GM18861 (cell line): ENCODE measurements at regions not wholly inside any gene's neighbourhood (a gene's known extent, or its start where the extent isn't known, plus 50 kb on each side); places are given as distances from the start of the nearest gene placed in this dataset.
"Not testable (repeated sequence)": the region's sequence is repeated elsewhere in the genome, so short reads cannot be mapped to it uniquely, and the experiment has no call there.

Source experiments
- ATAC-seq: cut with Tn5 transposase; IDR thresholded peaks from one replicate; pipeline ENCODE4 v1.9.1; 2021; ENCODE audit not compliant: unreplicated experiment

DNA sequence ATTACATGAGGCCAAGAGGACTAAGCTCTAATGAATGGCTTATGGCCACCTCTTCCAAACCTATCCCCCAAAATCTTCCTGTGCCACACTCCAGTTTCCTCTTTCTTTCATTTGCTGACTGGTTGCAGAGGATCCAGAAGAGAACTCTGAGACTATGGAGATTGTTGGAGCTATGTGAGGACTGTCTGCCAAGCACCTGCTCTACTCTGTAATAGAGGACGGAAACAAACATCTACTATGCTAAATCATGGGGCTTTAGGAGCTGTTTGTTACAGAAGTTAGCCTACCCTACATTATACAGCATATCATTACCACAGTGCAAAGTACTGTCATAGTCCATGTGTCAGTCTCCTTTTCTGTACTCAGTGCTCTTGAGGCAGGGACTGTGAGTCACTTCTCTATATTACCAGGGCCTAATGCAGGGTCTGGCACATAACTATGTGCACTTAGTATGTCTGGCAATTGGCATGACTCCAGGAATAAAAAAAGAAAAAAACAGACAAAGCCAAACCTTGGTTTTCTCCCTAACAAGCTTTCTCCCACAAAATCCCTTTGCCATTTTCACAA, 95.1 kb downstream of the RPAP3 start:
- no peak for ATAC-seq

DNA sequence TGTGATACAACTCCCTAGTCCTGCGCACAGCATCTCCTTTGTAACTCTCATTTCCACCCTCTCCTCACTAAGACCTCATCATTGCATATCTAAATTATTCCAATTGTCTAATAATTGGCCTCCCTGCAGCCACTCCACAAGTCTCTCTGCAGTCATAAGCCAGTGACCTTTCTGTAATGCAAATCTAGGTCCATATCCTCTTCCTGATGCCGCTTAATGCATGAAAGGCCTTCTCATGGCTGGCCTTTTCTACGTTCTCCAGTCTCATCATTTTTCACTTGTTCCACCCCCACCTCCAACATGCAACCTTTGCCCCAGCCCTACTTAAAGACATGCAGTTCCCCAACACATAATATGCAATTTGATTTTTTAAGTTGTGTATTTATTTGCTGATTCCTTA, 96.0 kb downstream of the RPAP3 start:
- no peak for ATAC-seq

DNA sequence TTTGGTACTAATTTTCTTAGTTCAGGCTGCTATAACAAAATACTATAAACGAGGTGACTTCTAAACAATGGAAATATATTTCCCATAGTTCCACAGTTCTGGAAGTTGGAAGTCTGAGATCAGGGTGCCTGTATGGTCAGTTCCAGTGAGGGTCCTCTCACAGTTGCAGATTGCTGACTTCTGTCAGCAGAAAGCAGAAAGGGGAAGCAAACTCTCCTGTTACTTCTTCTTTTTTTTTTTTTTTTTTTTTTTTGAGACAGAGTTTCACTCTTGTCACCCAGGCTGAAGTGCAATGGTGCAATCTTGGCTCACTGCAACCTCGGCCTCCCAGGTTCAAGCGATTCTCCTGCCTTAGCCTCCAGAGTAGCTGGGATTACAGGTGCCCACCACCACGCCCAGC, 97.2 kb downstream of the RPAP3 start:
- not testable (repeated sequence) for ATAC-seq

DNA sequence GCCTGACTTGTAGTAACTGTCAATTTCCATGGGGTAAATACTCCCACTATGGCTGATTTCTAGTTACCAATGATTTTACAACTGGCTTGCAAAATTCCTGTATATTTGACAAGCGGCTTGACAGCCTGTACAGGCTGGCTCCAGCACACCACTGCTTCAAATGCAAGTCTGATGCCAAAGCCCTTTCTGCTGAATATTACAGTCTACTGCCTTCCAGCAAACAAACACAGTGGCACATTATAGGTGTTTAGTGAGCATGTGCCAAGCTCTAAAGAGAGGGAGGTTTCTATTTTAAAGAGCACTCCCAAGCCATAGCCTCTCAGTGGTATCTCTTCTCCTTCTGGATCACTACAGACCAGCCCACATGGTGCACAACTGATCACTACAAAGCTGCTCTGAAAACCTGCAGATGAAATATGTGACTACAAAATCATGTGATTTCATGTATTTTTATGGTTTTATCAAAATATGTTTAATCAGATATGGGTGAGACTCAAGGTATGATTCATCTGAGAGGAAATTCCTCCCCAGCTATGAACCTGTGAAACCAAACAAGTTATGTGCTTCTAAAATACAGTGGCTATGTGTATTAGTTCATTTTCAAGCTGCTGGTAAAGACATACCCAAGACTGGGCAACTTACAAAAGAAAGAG, 101.5 kb downstream of the RPAP3 start:
- ATAC-seq = no peak

DNA sequence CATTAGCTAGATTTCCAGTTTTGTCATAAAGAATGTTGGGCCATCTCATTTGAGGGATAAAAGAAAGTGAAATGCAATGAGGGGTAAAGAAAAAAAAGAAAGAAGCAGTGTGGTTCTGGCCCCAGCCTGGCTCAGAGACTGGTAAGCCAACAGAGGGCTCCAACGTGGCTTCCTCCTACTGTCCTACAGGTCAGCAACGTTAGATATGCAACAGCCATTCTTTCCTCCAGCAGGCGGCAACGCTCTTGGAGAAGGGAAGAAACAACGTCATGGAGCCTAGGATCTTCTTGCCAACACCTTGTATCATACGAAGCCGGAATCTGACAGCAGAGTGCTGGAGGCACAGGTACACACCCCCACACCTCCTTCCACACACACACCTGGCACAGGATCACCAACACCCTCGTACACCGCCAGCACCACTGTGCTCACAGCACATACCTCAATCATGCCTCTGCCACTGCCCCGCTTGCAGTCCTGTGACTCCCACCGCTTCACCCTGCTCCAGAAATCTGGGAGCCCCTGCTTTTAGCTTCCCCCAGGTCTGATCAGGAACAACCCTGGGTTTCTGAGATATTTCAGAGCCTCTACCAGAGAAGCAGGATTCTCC, 102.8 kb downstream of the RPAP3 start:
- ATAC-seq = no peak

DNA sequence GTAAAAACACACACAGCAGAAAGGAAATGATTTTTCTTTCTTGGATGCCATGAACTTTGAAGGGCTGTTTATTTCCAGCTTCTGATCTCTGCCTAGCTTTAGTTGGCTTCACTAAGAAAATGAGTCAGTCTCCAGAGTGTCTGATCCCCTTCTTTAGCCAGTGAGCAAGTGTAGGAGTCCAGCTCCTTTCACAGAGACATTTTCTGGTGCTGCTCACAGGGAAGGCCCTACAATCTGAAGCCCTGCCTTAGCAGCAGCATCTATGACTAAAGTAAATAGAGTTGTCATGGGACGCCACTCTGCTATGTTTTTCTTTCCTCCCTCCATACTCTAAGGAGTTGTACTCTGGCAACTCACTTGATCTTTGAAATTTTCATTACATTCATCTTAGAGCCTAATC, 103.5 kb downstream of the RPAP3 start:
- ATAC-seq = no peak

DNA sequence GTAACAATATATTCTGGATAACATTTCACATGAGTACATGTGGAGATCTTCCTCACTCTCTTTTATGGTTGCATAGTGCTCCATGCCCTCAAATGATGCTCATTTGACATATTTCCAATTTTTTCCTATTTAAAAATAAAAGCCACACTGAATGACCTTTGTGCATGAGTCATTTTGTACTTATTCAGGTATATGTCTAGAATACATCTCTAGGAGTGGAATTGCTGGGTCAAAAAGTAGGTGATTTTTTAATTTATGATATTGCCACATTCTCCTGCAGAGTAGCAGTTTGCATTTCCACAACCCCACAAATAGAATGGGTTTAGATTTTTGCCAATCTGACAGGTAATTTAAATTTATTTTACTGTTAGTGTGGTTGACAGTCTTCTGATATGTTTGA, 104.8 kb downstream of the RPAP3 start:
- ATAC-seq = no peak

DNA sequence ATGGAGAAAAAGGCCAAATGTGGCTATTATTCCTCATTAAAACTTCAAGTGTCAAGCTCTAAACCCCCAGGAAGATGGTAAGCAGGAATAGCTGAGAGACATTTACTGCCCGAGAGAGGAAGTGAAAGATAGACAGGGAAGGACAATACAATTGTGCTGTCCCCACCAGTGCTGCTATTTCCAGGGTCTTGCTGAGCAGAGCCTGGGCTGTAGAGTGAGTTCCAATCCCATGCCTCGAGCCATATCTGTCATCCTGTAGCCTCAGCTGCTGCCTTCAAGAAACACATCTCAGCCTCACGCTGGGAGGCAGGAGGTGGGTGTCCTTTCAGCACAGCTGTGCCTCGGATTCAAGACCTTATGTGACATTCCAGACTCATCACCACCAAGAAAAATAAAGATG, 114.0 kb downstream of the RPAP3 start:
- no peak for ATAC-seq

DNA sequence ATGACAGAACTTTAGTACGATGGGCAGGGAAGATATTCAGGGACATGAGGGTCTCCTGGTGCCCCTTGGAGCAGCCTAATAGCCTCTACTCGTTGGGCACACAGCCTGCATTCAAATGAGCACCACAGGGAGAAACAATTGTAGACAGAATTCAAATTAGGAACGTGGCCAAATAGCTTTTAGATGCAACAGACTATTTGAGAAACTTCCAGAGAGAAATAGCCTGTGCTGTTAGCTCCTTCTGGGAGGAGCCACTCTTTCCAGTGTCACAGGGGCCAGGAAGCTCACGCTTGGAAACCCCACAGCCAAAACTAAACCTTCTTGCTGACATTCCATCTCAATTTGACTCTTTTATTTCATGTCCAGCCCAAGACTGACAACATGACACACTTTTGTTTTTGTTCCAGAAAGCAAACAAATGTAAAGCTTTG, 114.5 kb downstream of the RPAP3 start:
- ATAC-seq = no peak

DNA sequence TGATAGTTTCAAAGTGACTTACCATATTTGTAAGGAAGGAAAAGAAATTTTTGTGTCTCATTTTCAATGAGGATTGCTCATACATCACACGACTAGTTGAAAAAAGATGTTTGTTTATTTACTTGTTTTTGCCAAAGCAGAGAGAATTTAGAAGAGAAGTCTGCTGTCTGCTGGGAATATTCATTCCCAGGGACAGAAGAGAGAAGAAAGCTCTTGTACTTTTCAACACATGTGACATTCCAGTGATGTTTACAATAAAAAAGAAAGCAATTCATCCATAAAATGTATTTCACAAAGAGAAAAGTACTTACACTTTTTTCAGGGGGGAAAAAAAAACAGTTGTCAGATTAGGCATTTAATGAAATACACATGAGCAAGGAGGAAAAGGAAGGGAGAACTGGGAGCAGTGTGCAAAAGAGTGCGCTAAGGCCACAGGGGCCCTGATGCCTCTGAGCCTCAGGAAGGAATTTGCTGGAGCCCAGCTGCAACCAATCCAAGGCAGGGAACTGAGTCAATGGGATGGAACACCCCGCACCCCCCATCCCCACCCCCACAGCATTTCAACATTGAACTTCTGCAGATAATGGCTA, 115.0 kb downstream of the RPAP3 start:
- ATAC-seq = no peak

DNA sequence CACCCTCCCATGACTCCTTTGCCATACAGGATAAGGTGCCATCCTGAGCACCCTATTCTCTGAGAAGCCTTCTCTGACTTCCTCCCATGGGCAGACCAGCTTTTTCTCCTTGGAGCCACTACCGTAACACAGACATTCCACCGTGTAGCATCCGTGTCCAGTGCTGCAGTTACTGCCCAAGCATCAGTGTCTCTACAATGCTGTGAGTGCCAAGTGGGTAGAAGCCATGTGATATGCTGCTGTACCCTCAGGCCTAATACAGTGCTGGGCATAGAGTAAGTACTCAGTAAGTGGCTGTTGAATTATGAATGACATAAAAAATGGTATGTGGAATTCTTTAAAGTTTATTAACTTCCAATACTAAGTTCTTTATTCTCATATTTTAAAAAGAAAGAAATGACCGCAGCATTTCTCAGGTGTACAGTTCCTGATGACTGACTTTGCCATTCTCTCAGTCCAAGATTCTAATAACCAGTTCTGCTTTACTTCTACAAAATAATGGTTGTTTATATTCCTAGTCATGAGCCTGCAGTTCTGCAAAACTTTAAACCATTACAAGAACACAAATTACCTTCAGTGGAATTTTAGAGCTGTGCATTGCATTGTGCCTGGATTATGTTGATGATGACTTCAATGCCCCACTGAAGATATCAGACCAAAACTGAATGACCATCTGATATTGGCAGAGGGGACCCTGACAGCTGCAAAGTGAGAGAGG, 118.7 kb downstream of the RPAP3 start:
- no peak for ATAC-seq

DNA sequence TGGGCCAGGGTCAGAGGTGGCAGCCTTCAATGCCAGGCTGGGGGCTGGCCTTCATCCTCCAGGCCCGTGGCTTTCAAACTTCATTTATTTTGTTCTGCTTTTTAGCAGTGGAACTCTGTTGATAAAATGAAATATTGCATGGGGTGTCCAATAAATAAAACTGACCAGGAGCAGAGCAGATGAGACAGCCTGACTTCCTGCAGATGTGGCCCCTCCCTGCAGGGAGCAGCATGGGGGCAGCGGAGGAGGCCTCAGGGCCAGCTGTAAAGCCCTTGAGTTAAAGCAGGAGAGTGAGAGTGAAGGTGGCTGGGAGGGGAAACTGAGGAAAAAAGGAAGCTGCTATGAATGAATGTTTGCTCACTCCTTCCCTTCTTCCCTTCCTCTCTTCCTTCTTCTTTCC, 120.3 kb downstream of the RPAP3 start:
- no peak for ATAC-seq

DNA sequence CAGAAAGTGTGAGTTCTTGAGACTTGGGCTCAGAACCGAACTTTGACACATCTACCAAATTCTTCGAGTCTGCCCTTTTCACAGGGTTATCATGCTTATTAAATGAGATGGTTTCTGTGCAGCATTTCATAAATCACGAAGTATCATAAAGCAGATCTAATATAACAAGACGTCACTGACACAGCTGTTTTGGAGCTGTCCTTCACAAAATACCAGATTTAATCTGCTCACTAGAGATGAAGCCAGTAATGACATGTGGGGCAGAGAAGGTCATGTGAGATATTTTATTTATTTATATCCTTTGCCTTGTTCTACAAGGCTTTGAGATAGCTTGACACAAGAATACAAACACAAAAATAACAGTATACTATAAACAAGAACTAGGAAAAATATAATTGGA, 127.0 kb downstream of the RPAP3 start:
- ATAC-seq = no peak

DNA sequence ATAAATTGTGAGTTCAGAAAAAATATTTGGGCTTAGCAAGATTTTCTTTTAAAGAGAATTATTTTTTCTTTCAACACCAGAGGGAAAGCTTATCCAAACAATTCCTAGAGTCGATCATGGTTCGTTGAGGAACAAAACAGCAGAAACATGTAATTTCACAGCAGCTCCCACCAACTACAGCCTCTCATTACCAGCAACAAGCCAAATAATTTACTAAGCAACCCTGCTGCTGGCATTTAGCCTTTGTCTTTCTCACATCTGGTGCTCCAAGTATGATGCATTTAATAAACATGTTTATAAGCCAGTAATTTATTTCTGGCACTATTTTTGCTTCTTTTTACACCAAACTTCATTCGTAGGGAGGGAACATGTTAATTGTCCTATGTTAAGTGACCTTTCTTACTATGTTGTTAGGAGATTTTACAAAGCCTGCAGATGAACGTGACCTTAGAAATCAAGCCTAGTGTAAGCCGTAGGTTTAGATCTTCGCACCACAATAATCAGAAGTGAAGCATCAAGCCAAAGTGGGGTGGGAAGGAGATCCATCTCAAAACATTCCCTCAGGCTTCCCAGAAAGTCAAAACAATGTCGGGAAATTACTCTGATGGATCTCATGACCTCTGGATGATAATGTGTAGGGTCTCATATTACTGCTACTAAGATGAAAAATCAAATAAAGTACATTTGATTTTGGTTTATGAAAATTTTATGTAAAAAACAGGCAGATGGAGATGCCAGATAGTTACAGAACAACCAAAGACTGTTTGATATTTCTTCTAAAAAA, 128.4 kb downstream of the RPAP3 start:
- ATAC-seq = no peak

DNA sequence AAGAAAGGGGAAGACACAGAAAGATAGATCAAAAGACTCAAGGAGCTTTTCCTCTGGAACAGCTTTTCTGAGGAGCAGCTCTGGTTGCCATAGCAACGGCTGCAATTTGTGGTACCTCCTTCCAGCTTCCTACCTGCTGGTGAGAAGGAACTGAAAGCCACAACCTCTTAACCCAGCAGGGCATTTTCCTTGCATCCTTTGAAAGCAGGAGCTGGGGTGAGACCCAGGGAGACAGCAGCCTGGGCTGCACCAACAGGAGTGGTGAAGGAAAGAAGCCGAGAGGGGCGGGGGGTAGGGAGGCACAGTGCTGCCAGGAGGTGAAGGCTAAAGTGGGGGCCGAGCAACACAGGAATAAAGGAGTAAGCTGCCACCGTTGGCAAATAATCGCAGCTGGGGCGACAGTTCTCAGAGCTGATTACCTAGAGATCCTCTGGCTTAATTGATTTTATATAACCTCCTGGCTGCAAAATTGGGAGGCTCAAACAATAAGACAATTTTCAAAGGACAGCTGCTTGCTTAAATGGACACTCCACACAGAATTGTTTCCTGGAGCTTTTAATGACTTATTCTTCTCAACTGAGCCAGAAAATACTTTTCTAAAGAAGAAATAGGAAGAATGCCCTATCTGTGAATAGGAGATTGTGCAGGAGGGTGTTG, 129.4 kb downstream of the RPAP3 start:
- no peak for ATAC-seq

DNA sequence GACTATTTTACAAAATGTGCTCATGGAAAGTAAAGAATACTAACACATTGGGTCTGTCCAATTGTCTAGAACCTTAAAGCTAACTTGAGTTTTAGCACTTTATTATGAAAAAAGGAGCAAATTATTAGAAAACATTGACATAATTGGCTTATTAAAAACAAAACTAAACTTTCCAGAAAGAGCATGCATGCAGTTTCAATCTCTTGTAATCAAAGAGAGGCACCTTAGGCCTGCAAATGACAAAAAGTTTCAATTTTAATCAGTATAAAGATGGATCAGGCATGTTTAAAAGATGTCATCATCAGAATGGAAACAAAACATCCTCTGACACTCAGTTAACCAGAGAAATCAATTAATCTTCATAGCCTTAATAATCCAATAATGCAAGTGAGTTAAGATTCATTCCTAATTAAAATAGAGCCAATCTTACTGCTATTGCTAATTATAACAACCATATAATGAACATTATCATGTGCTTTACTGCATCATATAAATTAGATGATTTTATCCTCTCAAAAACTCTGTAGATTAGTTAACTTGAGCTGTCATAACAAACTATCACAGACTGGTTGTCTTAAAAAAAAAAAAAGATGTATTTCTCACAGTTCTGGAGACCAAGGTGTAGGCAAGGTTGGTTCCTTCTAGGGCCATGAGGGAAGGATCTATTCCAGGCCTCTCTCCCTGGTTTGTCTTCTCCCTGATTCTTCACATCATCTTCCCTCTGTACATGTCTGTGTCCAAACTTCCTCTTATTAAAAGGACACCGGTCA, 131.4 kb downstream of the RPAP3 start:
- ATAC-seq = no peak

DNA sequence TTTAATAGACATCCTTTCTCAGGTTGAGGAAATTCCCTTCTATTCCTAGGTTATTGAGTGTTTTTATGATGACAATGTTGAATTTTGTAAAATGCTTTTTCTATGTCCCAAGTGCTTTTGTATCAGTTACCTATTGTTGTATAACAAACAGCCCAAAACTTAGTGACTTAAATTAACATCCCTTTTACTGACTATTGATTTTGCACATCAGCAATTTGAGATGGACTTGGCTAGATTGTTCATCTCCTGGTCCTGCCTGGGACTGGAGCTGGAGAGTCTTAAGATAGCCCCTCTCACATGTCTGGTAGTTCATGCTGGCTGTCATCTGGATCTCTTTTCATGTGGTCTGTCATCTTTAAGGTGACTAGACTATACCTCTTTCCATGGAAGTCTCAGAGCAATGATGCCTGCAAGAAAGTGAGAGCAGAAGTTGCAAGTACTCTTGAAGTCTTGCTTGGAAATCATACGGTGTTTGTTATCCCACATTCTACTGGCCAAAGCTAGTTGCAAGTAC, 132.6 kb downstream of the RPAP3 start:
- no peak for ATAC-seq

DNA sequence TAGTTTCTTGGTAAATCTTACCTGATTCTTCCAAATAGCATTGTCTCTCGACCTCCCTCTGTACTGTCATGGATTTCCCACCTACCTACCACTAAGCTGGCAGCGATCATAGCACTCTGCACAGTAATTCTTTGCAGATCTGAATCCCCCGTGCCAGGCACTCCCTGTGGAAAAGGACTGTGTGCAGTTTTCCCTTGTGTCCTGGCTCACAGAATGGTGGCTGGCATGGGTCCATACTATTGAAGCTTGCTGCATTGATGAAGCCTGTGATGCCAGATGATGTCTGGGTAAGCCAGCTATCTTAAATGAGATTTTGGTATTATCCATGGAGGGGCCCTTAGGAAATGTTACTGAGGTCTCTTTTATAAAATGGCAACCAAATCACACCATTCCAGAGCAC, 135.7 kb downstream of the RPAP3 start:
- ATAC-seq = no peak

DNA sequence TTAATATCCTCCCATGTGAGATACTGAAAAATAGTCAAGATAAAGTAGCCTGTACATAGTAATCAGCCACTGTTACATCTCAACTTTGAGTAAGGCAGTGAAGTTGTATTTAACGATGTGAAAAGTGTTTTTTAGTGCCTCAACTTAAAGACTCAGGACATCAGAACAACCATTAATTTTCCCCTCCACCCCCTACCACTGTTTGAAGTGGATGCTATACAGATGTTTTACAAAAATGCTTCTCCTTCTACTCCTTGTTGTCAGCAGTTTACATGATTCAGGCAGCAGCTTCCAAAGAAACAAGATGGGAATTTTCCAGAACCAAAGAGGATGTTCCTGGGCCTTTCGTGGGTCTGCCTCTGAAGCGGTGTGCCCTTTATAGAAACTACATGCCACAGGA, 143.6 kb downstream of the RPAP3 start:
- ATAC-seq = no peak

DNA sequence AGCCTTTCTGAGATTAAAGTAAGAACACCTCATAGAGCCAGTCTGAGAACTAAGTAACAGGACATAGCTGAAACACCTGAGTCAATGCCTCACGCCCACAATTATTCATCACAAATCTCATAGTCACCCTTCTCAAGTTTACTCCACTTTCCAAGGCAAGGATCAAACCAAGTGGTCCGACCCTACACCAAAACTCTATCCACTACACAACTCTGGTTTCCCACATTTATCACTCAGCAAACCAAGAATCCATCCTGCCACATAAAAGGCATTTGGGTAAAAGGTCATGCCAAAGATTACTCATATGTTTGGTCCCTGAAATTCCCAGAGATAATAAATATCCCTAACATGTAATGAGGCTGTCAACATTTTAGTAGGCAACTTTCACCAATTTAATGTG, 144.1 kb downstream of the RPAP3 start:
- ATAC-seq = no peak
